ENCODE measurements at regions not wholly inside any gene's neighbourhood (a gene's known extent, or its start where the extent isn't known, plus 50 kb on each side); places are given as distances from the start of the nearest gene placed in this dataset.
"Not testable (repeated sequence)": the region's sequence is repeated elsewhere in the genome, so short reads cannot be mapped to it uniquely, and the experiment has no call there.

DNA sequence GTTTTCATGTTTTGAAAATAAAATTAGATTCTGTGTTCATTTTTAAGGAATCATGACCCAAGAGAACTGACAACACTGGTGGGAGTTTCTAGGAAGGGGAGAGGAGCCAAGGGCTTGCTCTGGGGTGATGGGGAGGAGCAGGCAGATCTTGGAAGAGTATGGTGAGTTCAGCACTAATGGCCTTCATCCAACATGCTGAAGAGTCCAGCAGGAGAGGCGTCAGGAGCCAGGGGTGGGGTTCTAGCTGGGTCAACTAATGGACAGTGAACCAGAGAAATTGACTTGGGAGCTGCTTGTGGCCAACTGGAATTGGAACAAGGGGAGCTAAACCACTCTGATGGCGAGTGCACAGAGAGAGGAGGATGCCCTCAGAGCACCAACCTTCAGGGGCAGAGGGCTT, 107.1 kb downstream of the MRPL14 start:
- no peak overlapping the region for H3K4me3 ChIP-seq (ENCODE audit: low read length)
- peaks cover 13% of the 10 kb centered on the region; the same call in 1 of the 2 replicates for H3K4me1 ChIP-seq (ENCODE audit: insufficient read depth, low read length)
- no peaks in the 10 kb centered on the region for H3K27me3 ChIP-seq (ENCODE audit: insufficient read depth, low read length)
- H3K9me3 ChIP-seq (ENCODE audit: insufficient read depth, low read depth, low read length), result no peaks in the 10 kb centered on the region
- no peaks in the 10 kb centered on the region for H3K36me3 ChIP-seq (ENCODE audit: insufficient read depth, low read depth, low read length)
- H3K9ac ChIP-seq (ENCODE audit: low read depth, low read length), result no peak overlapping the region
- no peak overlapping the region for H3K27ac ChIP-seq (ENCODE audit: low read length)

GRCh38 chr6:44017307-44017706, 109.9 kb downstream of the MRPL14 start:
- H3K9me3 ChIP-seq (ENCODE audit: insufficient read depth, low read depth, low read length), result not testable (repeated sequence)

GRCh38 chr6:44016131-44016870, 111.0 kb downstream of the MRPL14 start:
- Histone ChIP-seq H3K4me1 (ENCODE audit: insufficient read depth, low read length) (peaks cover 13% of the 10 kb centered on the region; the same call in 1 of the 2 replicates), H3K4me3 (ENCODE audit: low read length) (no peak overlapping the region), H3K9me3 (ENCODE audit: insufficient read depth, low read depth, low read length) (no peaks in the 10 kb centered on the region), H3K27me3 (ENCODE audit: insufficient read depth, low read length) (no peaks in the 10 kb centered on the region), H3K9ac (ENCODE audit: low read depth, low read length) (no peak overlapping the region), H3K27ac (ENCODE audit: low read length) (no peak overlapping the region), H3K36me3 (ENCODE audit: insufficient read depth, low read depth, low read length) (no peaks in the 10 kb centered on the region)

More at GRCh38 chr6:44017307-44017706, 109.9 kb downstream of the MRPL14 start:
- H3K27ac ChIP-seq (ENCODE audit: low read length); H3K27me3 ChIP-seq (ENCODE audit: insufficient read depth, low read length); H3K9ac ChIP-seq (ENCODE audit: low read depth, low read length); H3K4me3 ChIP-seq (ENCODE audit: low read length); H3K36me3 ChIP-seq (ENCODE audit: insufficient read depth, low read depth, low read length): not testable (repeated sequence)
- H3K4me1 ChIP-seq (ENCODE audit: insufficient read depth, low read length), result peaks cover 13% of the 10 kb centered on the region; the same call in 1 of the 2 replicates

GRCh38 chr6:44012078-44012493, 115.2 kb downstream of the MRPL14 start:
- Histone ChIP-seq H3K9ac (ENCODE audit: low read depth, low read length) (no peak overlapping the region), H3K9me3 (ENCODE audit: insufficient read depth, low read depth, low read length) (no peaks in the 10 kb centered on the region), H3K27me3 (ENCODE audit: insufficient read depth, low read length) (no peaks in the 10 kb centered on the region; the same call in 1 of the 2 replicates), H3K4me1 (ENCODE audit: insufficient read depth, low read length) (peaks cover 18% of the 10 kb centered on the region; the same call in 1 of the 2 replicates), H3K36me3 (ENCODE audit: insufficient read depth, low read depth, low read length) (no peaks in the 10 kb centered on the region), H3K4me3 (ENCODE audit: low read length) (no peak overlapping the region), H3K27ac (ENCODE audit: low read length) (no peak overlapping the region)

GRCh38 chr6:44011350-44011920, 115.8 kb downstream of the MRPL14 start:
- H3K4me1 ChIP-seq (ENCODE audit: insufficient read depth, low read length), result peaks cover 14% of the 10 kb centered on the region; the same call in 1 of the 2 replicates
- H3K36me3 ChIP-seq (ENCODE audit: insufficient read depth, low read depth, low read length), result no peaks in the 10 kb centered on the region
- no peaks in the 10 kb centered on the region for H3K9me3 ChIP-seq (ENCODE audit: insufficient read depth, low read depth, low read length)
- H3K27ac ChIP-seq (ENCODE audit: low read length), result no peak overlapping the region
- H3K9ac ChIP-seq (ENCODE audit: low read depth, low read length), result no peak overlapping the region
- H3K27me3 ChIP-seq (ENCODE audit: insufficient read depth, low read length), result no peaks in the 10 kb centered on the region; the same call in 1 of the 2 replicates
- H3K4me3 ChIP-seq (ENCODE audit: low read length), result no peak overlapping the region

DNA sequence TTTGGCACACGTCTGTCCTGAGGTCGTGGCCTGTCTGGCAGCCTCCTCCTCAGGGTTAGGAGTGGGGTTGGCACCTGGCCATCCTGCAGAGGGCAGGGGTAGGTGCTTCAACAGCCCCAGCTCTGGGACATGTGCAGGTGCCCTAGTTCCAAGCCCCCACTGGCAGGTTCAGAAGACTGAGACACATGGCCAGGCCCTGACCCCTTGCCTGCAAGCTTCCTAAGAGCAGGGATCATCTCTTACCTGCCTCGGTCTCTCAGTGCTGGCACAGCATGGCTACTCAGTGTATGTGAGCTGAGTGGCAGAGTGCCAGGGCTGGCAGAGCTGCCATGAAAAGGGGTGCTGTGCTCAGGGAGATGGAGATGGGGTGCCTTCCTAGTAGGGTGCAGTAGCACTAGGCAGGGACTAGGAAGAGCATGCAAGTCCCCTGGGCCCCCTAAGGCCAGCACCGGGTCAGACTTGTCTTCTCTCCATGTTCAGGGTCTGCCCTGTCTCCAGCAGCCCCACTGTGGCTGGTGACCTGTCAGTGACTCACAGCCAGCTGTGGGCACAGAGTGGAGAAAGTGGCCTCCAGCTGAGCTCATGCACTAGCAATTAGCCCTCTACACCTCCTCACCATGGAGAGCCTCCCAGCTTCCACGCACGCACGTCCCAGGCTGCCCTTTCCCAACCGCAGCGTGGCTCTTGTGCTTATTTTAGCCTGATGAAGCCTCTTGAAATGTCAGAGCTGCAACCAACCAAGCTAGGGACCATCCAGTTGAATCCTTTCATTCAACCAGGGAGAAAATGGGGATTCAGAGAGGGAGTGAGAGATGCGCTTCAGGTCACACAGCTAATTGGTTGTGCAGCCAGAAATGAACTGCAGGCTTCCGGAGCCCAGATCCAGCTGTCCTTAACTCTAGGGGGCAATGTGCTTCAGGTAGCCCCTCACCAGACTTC, 116.6 kb downstream of the MRPL14 start:
- H3K9ac ChIP-seq (ENCODE audit: low read depth, low read length), result no peak overlapping the region
- H3K27ac ChIP-seq (ENCODE audit: low read length), result no peak overlapping the region
- H3K4me1 ChIP-seq (ENCODE audit: insufficient read depth, low read length), result peaks cover 11% of the 10 kb centered on the region; the same call in 1 of the 2 replicates
- no peaks in the 10 kb centered on the region for H3K36me3 ChIP-seq (ENCODE audit: insufficient read depth, low read depth, low read length)
- H3K4me3 ChIP-seq (ENCODE audit: low read length), result no peak overlapping the region
- no peaks in the 10 kb centered on the region; the same call in none of the 2 replicates for H3K27me3 ChIP-seq (ENCODE audit: insufficient read depth, low read length)
- no peaks in the 10 kb centered on the region for H3K9me3 ChIP-seq (ENCODE audit: insufficient read depth, low read depth, low read length)

DNA sequence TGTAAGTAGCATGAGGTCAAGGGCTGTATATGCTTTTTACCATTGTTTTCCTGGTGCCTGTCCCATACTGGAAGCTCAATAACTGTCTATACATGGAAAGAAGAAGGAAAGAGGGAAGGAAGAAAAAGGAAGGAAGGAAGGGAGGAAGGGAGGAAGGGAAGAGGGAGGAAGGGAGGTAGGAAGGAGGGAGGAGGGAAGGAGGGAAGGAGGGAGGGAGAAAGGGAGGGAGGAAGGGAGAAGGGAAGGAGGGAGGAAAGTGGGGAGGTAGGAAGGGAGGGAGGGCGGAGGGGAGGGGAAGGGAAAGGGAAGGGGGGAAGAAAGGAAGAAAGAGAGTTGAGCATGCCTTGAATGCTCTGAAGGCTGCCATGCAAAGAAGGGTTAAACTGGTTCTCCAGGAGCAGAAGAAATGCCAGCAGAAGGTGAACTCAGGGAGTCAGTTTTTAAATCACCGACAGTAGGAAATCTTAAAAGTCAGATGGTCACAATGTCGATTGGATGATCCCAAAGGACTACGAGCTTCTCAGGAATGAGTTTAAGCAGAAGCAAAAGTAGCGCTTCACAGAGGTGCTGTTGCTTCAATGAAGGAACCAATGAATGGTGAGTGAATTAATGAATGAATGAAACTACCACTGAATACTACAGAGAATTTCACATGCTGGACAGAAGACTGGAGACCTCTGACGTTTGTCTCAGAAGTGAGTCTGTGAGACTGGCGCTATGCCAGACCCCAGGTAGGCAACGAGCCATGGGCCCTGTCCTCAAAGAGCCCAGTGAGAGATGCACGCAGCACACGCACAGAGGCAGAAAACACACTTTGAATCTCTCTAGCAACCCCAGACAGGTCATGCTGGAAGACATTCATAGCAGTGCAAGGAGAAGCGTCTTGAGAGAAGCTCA, 117.6 kb downstream of the MRPL14 start:
- peaks cover 6% of the 10 kb centered on the region for H3K27me3 ChIP-seq (ENCODE audit: insufficient read depth, low read length)
- no peaks in the 10 kb centered on the region for H3K36me3 ChIP-seq (ENCODE audit: insufficient read depth, low read depth, low read length)
- H3K27ac ChIP-seq (ENCODE audit: low read length), result no peak overlapping the region

GRCh38 chr6:44008821-44009370, 118.4 kb downstream of the MRPL14 start:
- Histone ChIP-seq H3K4me1 (ENCODE audit: insufficient read depth, low read length) (peaks cover 20% of the 10 kb centered on the region), H3K36me3 (ENCODE audit: insufficient read depth, low read depth, low read length) (no peaks in the 10 kb centered on the region), H3K9ac (ENCODE audit: low read depth, low read length) (no peak overlapping the region), H3K9me3 (ENCODE audit: insufficient read depth, low read depth, low read length) (no peaks in the 10 kb centered on the region), H3K4me3 (ENCODE audit: low read length) (no peak overlapping the region), H3K27ac (ENCODE audit: low read length) (no peak overlapping the region), H3K27me3 (ENCODE audit: insufficient read depth, low read length) (peaks cover 14% of the 10 kb centered on the region)

More for the DNA sequence above, 117.6 kb downstream of the MRPL14 start:
- peaks cover 16% of the 10 kb centered on the region; the same call in 1 of the 2 replicates for H3K4me1 ChIP-seq (ENCODE audit: insufficient read depth, low read length)
- H3K9me3 ChIP-seq (ENCODE audit: insufficient read depth, low read depth, low read length), result no peaks in the 10 kb centered on the region
- no peak overlapping the region for H3K4me3 ChIP-seq (ENCODE audit: low read length)
- H3K9ac ChIP-seq (ENCODE audit: low read depth, low read length), result no peak overlapping the region

GRCh38 chr6:44007818-44008621, 119.2 kb downstream of the MRPL14 start:
- no peak overlapping the region for H3K9ac ChIP-seq (ENCODE audit: low read depth, low read length)
- H3K27me3 ChIP-seq (ENCODE audit: insufficient read depth, low read length), result peaks cover 22% of the 10 kb centered on the region
- no peaks in the 10 kb centered on the region for H3K36me3 ChIP-seq (ENCODE audit: insufficient read depth, low read depth, low read length)
- no peak overlapping the region for H3K27ac ChIP-seq (ENCODE audit: low read length)
- H3K4me1 ChIP-seq (ENCODE audit: insufficient read depth, low read length), result peaks cover 23% of the 10 kb centered on the region
- no peaks in the 10 kb centered on the region for H3K9me3 ChIP-seq (ENCODE audit: insufficient read depth, low read depth, low read length)
- no peak overlapping the region for H3K4me3 ChIP-seq (ENCODE audit: low read length)

- H3K4me1 ChIP-seq (ENCODE audit: insufficient read depth, low read length), result peaks cover 23% of the 10 kb centered on the region
Observed at GRCh38 chr6:44006872-44007303, 120.4 kb downstream of the MRPL14 start.

More at GRCh38 chr6:44006872-44007303, 120.4 kb downstream of the MRPL14 start:
- H3K27me3 ChIP-seq (ENCODE audit: insufficient read depth, low read length), result peaks cover 28% of the 10 kb centered on the region
- H3K4me3 ChIP-seq (ENCODE audit: low read length), result no peak overlapping the region
- H3K9me3 ChIP-seq (ENCODE audit: insufficient read depth, low read depth, low read length), result no peaks in the 10 kb centered on the region
- H3K36me3 ChIP-seq (ENCODE audit: insufficient read depth, low read depth, low read length), result no peaks in the 10 kb centered on the region
- H3K27ac ChIP-seq (ENCODE audit: low read length), result no peak overlapping the region
- no peak overlapping the region for H3K9ac ChIP-seq (ENCODE audit: low read depth, low read length)

All from iPS-20b (cell line).